Heart right ventricle (tissue), 16 donors: ENCODE measurements at regions not wholly inside any gene's neighbourhood (a gene's known extent, or its start where the extent isn't known, plus 50 kb on each side); places are given as distances from the start of the nearest gene placed in this dataset.

ENCODE experiments used
- ATAC-seq, 8 donors: fragments of 200-7000 bp; cut with Tn5 transposase; one replicate each; pipeline ENCODE4 v1.9.1; 2020; ENCODE audit warnings: mild to moderate bottlenecking in 8 of 8, moderate library complexity in 8 of 8, moderate number of reproducible peaks in 1 of 8
- DNase-seq, 2 donors: peaks; one replicate each; pipeline ENCODE4 v3.0.0-alpha.2; 2020
- H3K27ac ChIP-seq, 10 donors: fragments of 200-600 bp; sonication (generic) in 2 of 10; one replicate each; pipeline versions ENCODE4 v1.5.0 to v1.8.0; 2020 to 2022; ENCODE audit warnings: mild to moderate bottlenecking in 3 of 10
- H3K27me3 ChIP-seq, 7 donors: fragments of 200-600 bp; one replicate each; pipeline ENCODE4 v1.8.0; 2021 to 2022; ENCODE audit warnings: mild to moderate bottlenecking in 2 of 7
- H3K36me3 ChIP-seq, 9 donors: fragments of 200-600 bp; sonication (generic) in 1 of 9; one replicate each; pipeline versions ENCODE4 v1.5.0 to v1.8.0; 2020 to 2022; ENCODE audit warnings: mild to moderate bottlenecking in 2 of 9
- H3K4me1 ChIP-seq, 9 donors: fragments of 200-600 bp; sonication (generic) in 1 of 9; one replicate each; pipeline versions ENCODE4 v1.5.0 to v1.8.0; 2020 to 2022; ENCODE audit warnings: mild to moderate bottlenecking in 4 of 9
- H3K4me3 ChIP-seq, 10 donors: fragments of 200-600 bp; sonication (generic) in 2 of 10; one replicate each; pipeline versions ENCODE4 v1.5.0 to v1.8.0; 2020 to 2022; ENCODE audit warnings: mild to moderate bottlenecking in 7 of 10, moderate library complexity in 2 of 10
- H3K9me3 ChIP-seq, 11 donors: fragments of 200-600 bp in 10 of 11; sonication (generic) in 2 of 11; one replicate each; pipeline versions ENCODE4 v1.5.0 to v1.8.0; 2013 to 2022; ENCODE audit warnings: mild to moderate bottlenecking in 2 of 11, control low read depth in 1 of 11, moderate library complexity in 1 of 11
- CTCF ChIP-seq, 9 donors: fragments of 200-600 bp; sonication (generic) in 2 of 9; IDR thresholded peaks; one replicate each; pipeline versions ENCODE4 v1.5.0 to v1.8.0; 2021 to 2022; ENCODE audit warnings: antibody characterized with exemption in 9 of 9, mild to moderate bottlenecking in 5 of 9, moderate library complexity in 1 of 9
- WGBS, 2 donors: extraction: QIAGEN DNeasy Blood & Tissue Kit; methylation state at CpG; one replicate each; pipeline ENCODE4 v1.1.7; 2013; ENCODE audit warnings: inconsistent platforms in 1 of 2; 5-methylcytosine and 5-hydroxymethylcytosine counted together
- intact Hi-C, 10 donors: fragments of 100-400 bp; cut with DNase I; formaldehyde crosslinking; loops; one replicate each; pipeline versions ENCODE4 v1.11.1 to v1.14.2; 2022
- donor health status: Arrhythmogenic right ventricular cardiomyopathy.
- donor health status: ischemic (EF 13 %, LVEDD 7.1; RV severe dilation, severe dysfunction).
- donor health status: healthy with polysubstance abuse.
- donor health status: DM: no; HTN: yes; CAD: no.
- donor health status: DM: no; HTN: no; CAD: no.
- donor health status: ischemic (EF 25% LVEDD 6.9; RV normal size, moderate dysfunction).
- donor health status: ischemic (EF 25% LVEDD 5.7; RV mildly dilated, moderate dysfunction).
- donor health status: healthy.
- donor health status: DM: yes; HTN: yes; CAD: no.
- donor health status: Ischemic cardiomyopathy.
- donor health status: ischemic (EF 35%, LVEDD 5.7; RV mildly dilated, moderate dysfunction).
- donor health status: nonischemic (EF 11% LVEDD 7.7; RV severe dilation, severe dysfunction).
- donor health status: DM: yes; HTN: yes; CAD: no.
- donor health status: PGD.
- donor health status: ischemic (EF 29% LVEDD 5.4; RV normal size, mild dysfunction).
- donor health status: nonischemic (EF 23%, LVEDD 6.1; RV moderate dilation, normal function).

GRCh38 chr10:117619707-117620405, 77.3 kb downstream of the EMX2 start:
- DNase-seq = no peak

GRCh38 chr10:117621196-117621595, 78.7 kb downstream of the EMX2 start:
- intact Hi-C loops = no loop called here
- DNase-seq (no peak), ATAC-seq (no peak)
- Histone ChIP-seq H3K4me1 (no peaks in the 10 kb centered on the region), H3K27me3 (peaks cover 0 to 31% (median 4%) of the 10 kb centered on the region in 7 donors), H3K36me3 (no peaks in the 10 kb centered on the region), H3K9me3 (no peaks in the 10 kb centered on the region), H3K27ac (no peak overlapping the region), H3K4me3 (no peak overlapping the region)
- TF ChIP-seq CTCF (IDR thresholded peaks at IDR 0.05) = no peak
- WGBS, 2 donors = 77 to 81% methylated on average over 7 of the region's 7 CpGs

More at GRCh38 chr10:117619707-117620405, 77.3 kb downstream of the EMX2 start:
- no peak overlapping the region for H3K4me3 ChIP-seq
- no peak for TF ChIP-seq CTCF (IDR thresholded peaks at IDR 0.05)
- no peaks in the 10 kb centered on the region for H3K4me1 ChIP-seq
- intact Hi-C loops = no loop called here
- H3K9me3 ChIP-seq = no peaks in the 10 kb centered on the region
- ATAC-seq = no peak
- H3K36me3 ChIP-seq = no peaks in the 10 kb centered on the region
- no peak overlapping the region for H3K27ac ChIP-seq
- 80 to 86% methylated on average over 9 of the region's 9 CpGs for WGBS, 2 donors
- peaks cover 0 to 31% (median 4%) of the 10 kb centered on the region in 7 donors for H3K27me3 ChIP-seq

- 65 to 71% methylated on average over 8 of the region's 8 CpGs for WGBS, 2 donors
- peaks cover 0 to 31% (median 4%) of the 10 kb centered on the region in 7 donors for H3K27me3 ChIP-seq
- no peak for ATAC-seq
- H3K36me3 ChIP-seq = no peaks in the 10 kb centered on the region
- no peak overlapping the region for H3K27ac ChIP-seq
- TF ChIP-seq CTCF (IDR thresholded peaks at IDR 0.05) = no peak
- no peaks in the 10 kb centered on the region for H3K9me3 ChIP-seq
- H3K4me1 ChIP-seq = no peaks in the 10 kb centered on the region
- intact Hi-C loops = no loop called here
- H3K4me3 ChIP-seq = no peak overlapping the region
- DNase-seq = no peak
These were observed 79.4 kb downstream of the EMX2 start for GRCh38 chr10:117621795-117622420.

- ATAC-seq = no peak
- Histone ChIP-seq H3K27ac (no peak overlapping the region), H3K36me3 (no peaks in the 10 kb centered on the region), H3K9me3 (no peaks in the 10 kb centered on the region), H3K27me3 (peaks cover 0 to 31% (median 4%) of the 10 kb centered on the region in 7 donors), H3K4me1 (no peaks in the 10 kb centered on the region), H3K4me3 (no peak overlapping the region)
- DNase-seq = no peak
- intact Hi-C loops = no loop called here
- 75 to 77% methylated on average over 10 of the region's 10 CpGs for WGBS, 2 donors
- no peak for TF ChIP-seq CTCF (IDR thresholded peaks at IDR 0.05)
These were observed 80.1 kb downstream of the EMX2 start for GRCh38 chr10:117622471-117623184.
